PC-9 (cell line): ENCODE measurements at regions not wholly inside any gene's neighbourhood (a gene's known extent, or its start where the extent isn't known, plus 50 kb on each side); places are given as distances from the start of the nearest gene placed in this dataset.

Experiments
- EZH2 ChIP-seq: fragments of 200-600 bp; sonication (generic); IDR thresholded peaks from 2 replicates; pipeline ENCODE4 v1.8.0; 2017; ENCODE audit warnings: antibody characterized with exemption, low read depth
- TF ChIP-seq, protein P1 (sequence below): fragments of 200-600 bp; sonication (generic); conservative IDR thresholded peaks from 2 replicates; pipeline ENCODE4 v1.6.1; 2017; ENCODE audit warnings: mixed run types, antibody characterized with exemption, mild to moderate bottlenecking, moderate library complexity

DNA sequence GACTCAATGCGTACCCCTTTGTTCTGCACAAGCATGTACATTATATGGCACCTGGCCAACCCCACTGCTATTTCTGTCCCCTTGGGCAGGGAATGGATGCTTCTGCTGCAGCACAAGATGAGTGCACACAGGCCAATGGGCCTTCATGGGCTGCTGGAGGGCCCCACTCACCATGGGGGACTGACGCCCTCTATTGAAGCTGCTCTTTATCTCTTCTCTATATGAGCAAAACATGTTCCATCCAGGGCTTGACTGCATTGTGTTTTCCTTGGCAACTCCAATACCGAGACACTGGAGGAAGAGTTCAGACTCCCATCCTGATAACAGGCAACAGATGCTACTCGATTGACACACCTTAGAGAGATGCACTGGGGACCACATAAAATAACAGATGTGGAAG is 251.6 kb upstream of the NCKAP5 start:
- TF ChIP-seq, protein P1, sequence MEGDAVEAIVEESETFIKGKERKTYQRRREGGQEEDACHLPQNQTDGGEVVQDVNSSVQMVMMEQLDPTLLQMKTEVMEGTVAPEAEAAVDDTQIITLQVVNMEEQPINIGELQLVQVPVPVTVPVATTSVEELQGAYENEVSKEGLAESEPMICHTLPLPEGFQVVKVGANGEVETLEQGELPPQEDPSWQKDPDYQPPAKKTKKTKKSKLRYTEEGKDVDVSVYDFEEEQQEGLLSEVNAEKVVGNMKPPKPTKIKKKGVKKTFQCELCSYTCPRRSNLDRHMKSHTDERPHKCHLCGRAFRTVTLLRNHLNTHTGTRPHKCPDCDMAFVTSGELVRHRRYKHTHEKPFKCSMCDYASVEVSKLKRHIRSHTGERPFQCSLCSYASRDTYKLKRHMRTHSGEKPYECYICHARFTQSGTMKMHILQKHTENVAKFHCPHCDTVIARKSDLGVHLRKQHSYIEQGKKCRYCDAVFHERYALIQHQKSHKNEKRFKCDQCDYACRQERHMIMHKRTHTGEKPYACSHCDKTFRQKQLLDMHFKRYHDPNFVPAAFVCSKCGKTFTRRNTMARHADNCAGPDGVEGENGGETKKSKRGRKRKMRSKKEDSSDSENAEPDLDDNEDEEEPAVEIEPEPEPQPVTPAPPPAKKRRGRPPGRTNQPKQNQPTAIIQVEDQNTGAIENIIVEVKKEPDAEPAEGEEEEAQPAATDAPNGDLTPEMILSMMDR: no peak
- TF ChIP-seq EZH2: no peak
